Trophoblast cell (in vitro differentiated cells and primary cell): ENCODE measurements at regions not wholly inside any gene's neighbourhood (a gene's known extent, or its start where the extent isn't known, plus 50 kb on each side); places are given as distances from the start of the nearest gene placed in this dataset.

Source experiments
- DNase-seq, 2 donors: peaks; one replicate each; pipeline ENCODE4 v3.0.0-alpha.2; 2016
- H2AFZ ChIP-seq: 2 replicates; pipeline ENCODE4 v1.6.1; 2013; ENCODE audit warnings: low read length, moderate library complexity, mild to moderate bottlenecking; ENCODE audit not compliant: insufficient read depth, poor library complexity
- H2AK5ac ChIP-seq: 2 replicates; pipeline ENCODE4 v1.6.1; 2013; ENCODE audit warnings: mild to moderate bottlenecking, low read length
- H2BK120ac ChIP-seq: 2 replicates; pipeline ENCODE4 v1.6.1; 2013; ENCODE audit warnings: low read length, mild to moderate bottlenecking, moderate library complexity; ENCODE audit not compliant: insufficient read depth, poor library complexity
- H2BK12ac ChIP-seq: 2 replicates; pipeline ENCODE4 v1.6.1; 2013; ENCODE audit warnings: mild to moderate bottlenecking, low read length, moderate library complexity
- H2BK5ac ChIP-seq: 2 replicates; pipeline ENCODE4 v1.6.1; 2013; ENCODE audit warnings: low read length, low read depth, moderate library complexity, mild to moderate bottlenecking; ENCODE audit not compliant: poor library complexity
- H3K14ac ChIP-seq: 2 replicates; pipeline ENCODE4 v1.6.1; 2013; ENCODE audit warnings: mild to moderate bottlenecking, low read length
- H3K18ac ChIP-seq: 2 replicates; pipeline ENCODE4 v1.6.1; 2013; ENCODE audit warnings: mild to moderate bottlenecking, low read length
- H3K23ac ChIP-seq: 2 replicates; pipeline ENCODE4 v1.6.1; 2013; ENCODE audit warnings: low read length
- H3K27ac ChIP-seq: 2 replicates; pipeline ENCODE4 v1.5.1; 2013; ENCODE audit warnings: low read depth, mild to moderate bottlenecking, inconsistent platforms, low read length, moderate library complexity
- H3K27me3 ChIP-seq: 2 replicates; pipeline ENCODE4 v1.6.1; 2013; ENCODE audit warnings: inconsistent platforms, mild to moderate bottlenecking, low read length, moderate library complexity; ENCODE audit not compliant: insufficient read depth
- H3K36me3 ChIP-seq, 2 experiments: 1 replicate in 1 of 2; 2 replicates in 1 of 2; pipeline ENCODE4 v1.6.1; 2013; ENCODE audit warnings: low read length in 2 of 2, mild to moderate bottlenecking in 2 of 2, moderate library complexity in 1 of 2; ENCODE audit not compliant: insufficient read depth in 2 of 2, control insufficient read depth in 1 of 2
- H3K4ac ChIP-seq: 2 replicates; pipeline ENCODE4 v1.6.1; 2013; ENCODE audit warnings: low read depth, mild to moderate bottlenecking, low read length, moderate library complexity
- H3K4me1 ChIP-seq, 2 experiments: 1 replicate in 1 of 2; 2 replicates in 1 of 2; pipeline ENCODE4 v1.6.1; 2013; ENCODE audit warnings: low read length in 2 of 2, mild to moderate bottlenecking in 2 of 2, moderate library complexity in 1 of 2; ENCODE audit not compliant: insufficient read depth in 2 of 2, control insufficient read depth in 1 of 2
- H3K4me2 ChIP-seq: 2 replicates; pipeline ENCODE4 v1.6.1; 2013; ENCODE audit warnings: inconsistent platforms, mild to moderate bottlenecking, low read length, moderate library complexity
- H3K4me3 ChIP-seq: 2 replicates; pipeline ENCODE4 v1.5.1; 2013; ENCODE audit warnings: mild to moderate bottlenecking, low read depth, low read length, inconsistent platforms
- H3K79me1 ChIP-seq: one replicate; pipeline ENCODE4 v1.6.1; 2013; ENCODE audit warnings: low read length
- H3K79me2 ChIP-seq: 2 replicates; pipeline ENCODE4 v1.6.1; 2013; ENCODE audit warnings: low read length, mild to moderate bottlenecking; ENCODE audit not compliant: control insufficient read depth, insufficient read depth, poor library complexity
- H3K9ac ChIP-seq: 2 replicates; pipeline ENCODE4 v1.6.1; 2013; ENCODE audit warnings: mild to moderate bottlenecking, low read length
- H3K9me3 ChIP-seq: 2 replicates; pipeline ENCODE4 v1.6.1; 2013; ENCODE audit warnings: low read depth, mild to moderate bottlenecking, control low read depth, inconsistent platforms, low read length; ENCODE audit not compliant: insufficient read depth
- H4K12ac ChIP-seq: 2 replicates; pipeline ENCODE4 v1.6.1; 2013; ENCODE audit warnings: low read depth, mild to moderate bottlenecking, low read length, moderate library complexity
- H4K8ac ChIP-seq: 2 replicates; pipeline ENCODE4 v1.6.1; 2013; ENCODE audit warnings: low read depth, mild to moderate bottlenecking, low read length, moderate library complexity
- H4K91ac ChIP-seq: one replicate; pipeline ENCODE4 v1.6.1; 2013; ENCODE audit warnings: low read depth, mild to moderate bottlenecking, low read length, moderate library complexity
- WGBS: extraction: QIAGEN DNeasy Blood & Tissue Kit; methylation state at CpG from one replicate; pipeline ENCODE4 v1.1.7; 2013; ENCODE audit warnings: missing lambda C conversion rate; ENCODE audit not compliant: insufficient read length, insufficient coverage; ENCODE audit errors: extremely low coverage; 5-methylcytosine and 5-hydroxymethylcytosine counted together

DNA sequence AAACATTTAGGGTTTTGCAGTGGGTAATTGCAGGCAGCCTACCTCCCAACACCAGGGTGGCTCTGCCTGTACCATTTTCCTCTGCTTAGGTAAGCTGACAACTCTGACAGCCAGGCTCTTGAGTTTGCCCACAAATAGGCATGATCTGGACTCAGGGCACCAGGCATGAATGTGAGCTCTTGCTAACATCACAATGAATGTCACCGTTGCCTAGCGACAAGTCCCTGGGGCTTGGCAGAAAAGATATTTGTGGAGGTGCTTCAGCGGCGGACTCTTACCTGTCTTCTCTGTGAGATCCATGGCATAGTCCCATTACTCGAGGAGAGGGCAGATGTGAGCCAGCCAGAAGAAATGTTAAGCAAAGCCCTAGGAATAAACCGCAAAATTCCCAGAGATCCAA lies 677.5 kb upstream of the TSPY4 start:
- H2AFZ ChIP-seq, result no peak overlapping the region
- peaks cover 10% of the 10 kb centered on the region for H3K9me3 ChIP-seq

DNA sequence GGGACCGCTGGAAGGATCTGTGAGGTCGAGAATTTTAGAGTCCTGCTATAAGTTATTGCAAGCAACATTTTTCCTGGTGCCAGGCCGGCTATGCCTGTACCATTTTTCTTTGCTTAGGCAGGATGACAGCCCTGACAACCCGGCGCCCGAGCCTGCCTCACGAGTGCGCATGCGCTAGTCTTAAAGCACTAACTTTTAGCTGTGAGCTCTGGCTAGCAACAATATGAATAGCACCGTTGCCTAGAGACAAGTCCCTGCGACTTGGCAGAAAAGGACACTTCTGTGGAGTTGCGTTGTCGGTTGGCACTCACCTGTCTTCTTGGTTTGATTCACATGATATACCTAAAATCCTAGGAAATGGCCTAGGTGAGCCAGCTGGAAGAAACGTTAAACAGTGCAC lies 663.4 kb upstream of the TSPY4 start:
- Histone ChIP-seq H4K12ac (no peak overlapping the region), H3K4ac (no peak overlapping the region), H3K9me3 (peaks cover 12% of the 10 kb centered on the region), H3K79me2 (no peaks in the 10 kb centered on the region), H2BK5ac (no peak overlapping the region), H3K27ac (no peak overlapping the region), H2AK5ac (no peak overlapping the region), H3K79me1 (no peaks in the 10 kb centered on the region), H3K14ac (no peak overlapping the region), H4K91ac (no peak overlapping the region), H3K23ac (no peak overlapping the region), H4K8ac (no peak overlapping the region), H3K27me3 (no peaks in the 10 kb centered on the region), H2BK120ac (no peak overlapping the region), H3K9ac (no peak overlapping the region), H3K18ac (no peak overlapping the region), H2AFZ (no peak overlapping the region), H3K36me3 (no peaks in the 10 kb centered on the region), H3K4me2 (no peak overlapping the region), H3K4me1 (no peaks in the 10 kb centered on the region), H3K4me3 (no peak overlapping the region), H2BK12ac (no peak overlapping the region)
- no peak for DNase-seq
- no CpG with 5 or more reads among the region's 14 CpGs for WGBS

More for the DNA sequence above, 677.5 kb upstream of the TSPY4 start:
- Histone ChIP-seq H4K12ac (no peak overlapping the region), H3K18ac (no peak overlapping the region), H3K4me2 (no peak overlapping the region), H3K4me1 (no peaks in the 10 kb centered on the region), H3K79me2 (no peaks in the 10 kb centered on the region), H3K36me3 (no peaks in the 10 kb centered on the region), H3K4ac (no peak overlapping the region), H3K4me3 (no peak overlapping the region), H4K8ac (no peak overlapping the region), H4K91ac (no peak overlapping the region), H3K14ac (no peak overlapping the region), H3K23ac (no peak overlapping the region), H2BK12ac (no peak overlapping the region), H3K9ac (no peak overlapping the region), H3K79me1 (no peaks in the 10 kb centered on the region), H2BK120ac (no peak overlapping the region), H3K27ac (no peak overlapping the region), H2BK5ac (no peak overlapping the region), H2AK5ac (no peak overlapping the region), H3K27me3 (no peaks in the 10 kb centered on the region)
- no peak for DNase-seq
- no CpG with 5 or more reads among the region's 6 CpGs for WGBS

GRCh38 chrY:8677336-8677935 lies 659.8 kb upstream of the TSPY4 start:
- Histone ChIP-seq H3K27me3 (no peaks in the 10 kb centered on the region), H3K4me1 (no peaks in the 10 kb centered on the region), H3K79me1 (no peaks in the 10 kb centered on the region), H4K91ac (no peak overlapping the region), H2BK5ac (no peak overlapping the region), H2BK12ac (no peak overlapping the region), H3K27ac (no peak overlapping the region), H4K12ac (no peak overlapping the region), H3K4me2 (no peak overlapping the region), H4K8ac (no peak overlapping the region), H2AK5ac (no peak overlapping the region), H2BK120ac (no peak overlapping the region), H2AFZ (no peak overlapping the region), H3K4ac (no peak overlapping the region), H3K9me3 (peaks cover 18% of the 10 kb centered on the region), H3K9ac (no peak overlapping the region), H3K23ac (no peak overlapping the region), H3K4me3 (no peak overlapping the region), H3K36me3 (no peaks in the 10 kb centered on the region), H3K79me2 (no peaks in the 10 kb centered on the region), H3K18ac (no peak overlapping the region), H3K14ac (no peak overlapping the region)
- no CpG with 5 or more reads among the region's 5 CpGs for WGBS
- no peak for DNase-seq

DNA sequence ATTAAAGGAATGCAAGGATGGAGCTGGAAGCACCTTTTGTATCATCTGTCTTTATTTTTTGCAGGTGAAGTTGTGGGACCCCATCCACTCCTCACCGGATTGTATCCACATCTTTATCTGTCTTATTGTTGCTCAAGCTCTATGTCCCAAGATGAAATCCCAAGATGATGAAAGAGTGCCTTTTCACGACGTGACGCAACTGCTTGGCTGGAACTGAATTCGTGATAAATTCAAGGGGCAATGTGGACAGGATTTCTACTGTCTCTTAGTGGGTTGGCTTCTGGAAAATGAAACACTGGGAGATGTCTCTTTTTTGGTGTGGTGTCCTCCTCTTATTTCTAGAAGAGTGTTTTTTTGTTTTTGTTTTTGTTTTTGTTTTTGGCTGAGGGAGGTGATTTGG lies 650.1 kb upstream of the TSPY4 start:
- Histone ChIP-seq H3K27ac (no peak overlapping the region), H3K4me1 (no peaks in the 10 kb centered on the region)
- WGBS, result no CpG with 5 or more reads among the region's 5 CpGs

More for the DNA sequence above, 650.1 kb upstream of the TSPY4 start:
- H3K18ac ChIP-seq, result no peak overlapping the region
- no peak overlapping the region for H3K14ac ChIP-seq
- H3K23ac ChIP-seq, result no peak overlapping the region
- no peak overlapping the region for H2AFZ ChIP-seq
- no peak overlapping the region for H4K91ac ChIP-seq
- H3K79me1 ChIP-seq, result no peaks in the 10 kb centered on the region
- no peak overlapping the region for H2BK5ac ChIP-seq
- H3K36me3 ChIP-seq, result no peaks in the 10 kb centered on the region
- no peak overlapping the region for H4K12ac ChIP-seq
- no peak overlapping the region for H4K8ac ChIP-seq
- no peaks in the 10 kb centered on the region for H3K27me3 ChIP-seq
- H3K9me3 ChIP-seq, result peaks cover 5% of the 10 kb centered on the region
- no peaks in the 10 kb centered on the region for H3K79me2 ChIP-seq
- H3K4ac ChIP-seq, result no peak overlapping the region
- DNase-seq, result peak in 1 of 2 donors; percentile 7
- no peak overlapping the region for H2BK12ac ChIP-seq
- H3K9ac ChIP-seq, result no peak overlapping the region
- no peak overlapping the region for H3K4me3 ChIP-seq
- H3K4me2 ChIP-seq, result no peak overlapping the region
- no peak overlapping the region for H2BK120ac ChIP-seq
- H2AK5ac ChIP-seq, result no peak overlapping the region
